ENCODE measurements at regions not wholly inside any gene's neighbourhood (a gene's known extent, or its start where the extent isn't known, plus 50 kb on each side); places are given as distances from the start of the nearest gene placed in this dataset.

GRCh38 chr13:64756621-64757020, 2473.5 kb downstream of the PCDH9 start:
- H3K27me3 Mint-ChIP-seq, result no peaks in the 10 kb centered on the region
- H3K36me3 Mint-ChIP-seq, result no peaks in the 10 kb centered on the region
- no peak overlapping the region for H3K4me3 Mint-ChIP-seq
- peaks cover 29% of the 10 kb centered on the region for H3K9me3 Mint-ChIP-seq
- no peak for DNase-seq (ENCODE audit: low spot score)
- ATAC-seq, result no peak
- no peaks in the 10 kb centered on the region for H3K4me1 Mint-ChIP-seq (ENCODE audit: low read depth in 2 of 2)
- no peak overlapping the region for H3K27ac Mint-ChIP-seq

GRCh38 chr13:64755961-64756360, 2474.2 kb downstream of the PCDH9 start:
- Mint-ChIP-seq H3K4me1 (ENCODE audit: low read depth in 2 of 2) (no peaks in the 10 kb centered on the region), H3K9me3 (peaks cover 29% of the 10 kb centered on the region), H3K27me3 (no peaks in the 10 kb centered on the region), H3K4me3 (no peak overlapping the region), H3K27ac (no peak overlapping the region), H3K36me3 (no peaks in the 10 kb centered on the region)
- DNase-seq (ENCODE audit: low spot score) (no peak), ATAC-seq (no peak)

DNA sequence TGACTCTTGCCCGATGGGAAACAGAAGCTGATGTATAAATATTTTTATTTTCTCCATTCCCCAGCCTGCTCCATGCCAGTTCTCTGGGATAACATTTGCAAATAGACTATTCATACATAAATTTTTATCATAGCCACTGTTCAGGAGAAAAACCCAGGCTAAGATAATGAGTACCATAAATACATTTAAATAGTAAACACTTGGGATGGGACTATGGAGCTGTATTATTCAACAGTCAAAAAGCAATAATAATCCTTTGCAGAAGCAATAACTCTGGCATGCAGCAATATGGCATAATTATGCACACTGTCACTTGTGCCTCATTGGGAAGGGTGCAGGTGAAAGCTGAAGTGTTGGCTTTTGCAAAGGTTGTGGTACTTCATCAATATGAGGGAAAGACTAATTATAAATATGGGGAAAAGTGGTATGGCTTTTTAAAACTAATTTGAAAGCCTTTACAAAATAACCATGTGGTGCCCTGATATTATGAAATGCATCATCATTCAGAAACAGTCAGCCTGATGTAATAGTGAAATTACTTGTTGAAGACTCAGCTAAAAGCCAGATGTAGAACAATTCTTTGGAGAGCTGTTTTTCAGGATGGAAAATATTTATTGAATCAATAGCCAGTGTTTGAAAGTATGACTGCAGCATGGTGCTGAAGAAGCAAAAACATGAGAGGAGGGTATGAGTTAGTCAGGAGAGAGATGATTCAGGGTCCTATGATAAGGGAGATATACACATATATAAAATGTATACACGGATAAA, 2476.7 kb downstream of the PCDH9 start:
- no peak for ATAC-seq

GRCh38 chr13:64749301-64749700, 2480.8 kb downstream of the PCDH9 start:
- Mint-ChIP-seq H3K4me1 (ENCODE audit: low read depth in 2 of 2) (no peaks in the 10 kb centered on the region), H3K27me3 (no peaks in the 10 kb centered on the region), H3K9me3 (peaks cover 10% of the 10 kb centered on the region), H3K36me3 (no peaks in the 10 kb centered on the region), H3K4me3 (no peak overlapping the region), H3K27ac (no peak overlapping the region)
- no peak for ATAC-seq
- DNase-seq (ENCODE audit: low spot score), result no peak

More for the DNA sequence above, 2476.7 kb downstream of the PCDH9 start:
- Mint-ChIP-seq H3K4me3 (no peak overlapping the region), H3K27ac (no peak overlapping the region), H3K4me1 (ENCODE audit: low read depth in 2 of 2) (no peaks in the 10 kb centered on the region), H3K27me3 (no peaks in the 10 kb centered on the region), H3K9me3 (peaks cover 27% of the 10 kb centered on the region), H3K36me3 (no peaks in the 10 kb centered on the region)
- no peak for DNase-seq (ENCODE audit: low spot score)

GRCh38 chr13:64746845-64747244, 2483.3 kb downstream of the PCDH9 start:
- no peak overlapping the region for H3K4me3 Mint-ChIP-seq
- peaks cover 10% of the 10 kb centered on the region for H3K9me3 Mint-ChIP-seq
- no peak for ATAC-seq
- no peaks in the 10 kb centered on the region for H3K4me1 Mint-ChIP-seq (ENCODE audit: low read depth in 2 of 2)
- no peaks in the 10 kb centered on the region for H3K27me3 Mint-ChIP-seq
- H3K36me3 Mint-ChIP-seq, result no peaks in the 10 kb centered on the region
- no peak overlapping the region for H3K27ac Mint-ChIP-seq
- no peak for DNase-seq (ENCODE audit: low spot score)

GRCh38 chr13:64740493-64740892, 2489.6 kb downstream of the PCDH9 start:
- no peak for ATAC-seq
- H3K9me3 Mint-ChIP-seq, result peaks cover 28% of the 10 kb centered on the region
- H3K27me3 Mint-ChIP-seq, result no peaks in the 10 kb centered on the region
- DNase-seq (ENCODE audit: low spot score), result no peak
- H3K4me3 Mint-ChIP-seq, result no peak overlapping the region
- H3K27ac Mint-ChIP-seq, result no peak overlapping the region
- H3K36me3 Mint-ChIP-seq, result no peaks in the 10 kb centered on the region
- no peaks in the 10 kb centered on the region for H3K4me1 Mint-ChIP-seq (ENCODE audit: low read depth in 2 of 2)

DNA sequence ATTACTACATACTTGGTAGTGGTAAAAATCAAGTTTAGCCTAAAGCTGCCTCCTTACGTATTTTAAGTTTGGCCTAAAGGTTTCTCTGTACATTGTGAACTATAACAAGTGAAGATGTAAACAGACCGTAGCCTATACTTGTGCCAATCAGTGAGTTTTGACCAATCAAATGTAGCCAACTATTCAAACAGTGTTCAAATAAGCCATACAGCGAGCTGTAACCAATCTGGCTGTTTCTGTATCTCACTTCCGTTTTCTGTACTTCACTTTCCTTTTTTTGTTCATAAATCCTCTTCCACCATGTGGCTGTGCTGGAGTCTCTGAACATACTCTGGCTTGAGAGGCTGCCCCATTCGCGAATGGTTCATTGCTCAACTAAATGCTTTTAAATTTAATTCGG, 2504.6 kb downstream of the PCDH9 start:
- ATAC-seq (no peak), DNase-seq (ENCODE audit: low spot score) (no peak)
- Mint-ChIP-seq H3K4me3 (no peak overlapping the region), H3K27ac (no peak overlapping the region), H3K27me3 (no peaks in the 10 kb centered on the region), H3K36me3 (peaks cover 5% of the 10 kb centered on the region), H3K9me3 (peaks cover 13% of the 10 kb centered on the region), H3K4me1 (ENCODE audit: low read depth in 2 of 2) (no peaks in the 10 kb centered on the region)

- DNase-seq (ENCODE audit: low spot score) (no peak), ATAC-seq (no peak)
- Mint-ChIP-seq H3K9me3 (peaks cover 12% of the 10 kb centered on the region), H3K4me1 (ENCODE audit: low read depth in 2 of 2) (no peaks in the 10 kb centered on the region), H3K27ac (no peak overlapping the region), H3K36me3 (peaks cover 8% of the 10 kb centered on the region), H3K27me3 (no peaks in the 10 kb centered on the region), H3K4me3 (no peak overlapping the region)
These were observed 2506.4 kb downstream of the PCDH9 start for GRCh38 chr13:64723724-64724123.

DNA sequence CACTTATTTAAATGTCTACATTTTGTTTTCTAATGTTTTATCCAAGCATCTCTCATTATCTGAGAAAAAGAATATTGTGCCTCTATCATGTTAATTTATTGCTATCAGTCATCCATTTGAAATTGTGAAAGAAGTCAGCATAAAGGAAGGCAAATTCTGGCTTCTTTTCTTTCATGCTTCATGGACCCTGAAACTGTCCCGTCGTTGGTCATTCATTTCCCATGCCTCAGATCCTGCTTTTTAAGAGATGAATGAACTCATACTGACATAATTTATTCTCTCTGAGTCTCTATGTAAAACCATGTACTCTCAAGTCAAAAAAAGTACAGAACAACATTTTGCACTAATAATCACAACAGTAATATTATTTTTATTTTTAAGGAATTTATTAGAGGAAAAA, 2512.0 kb downstream of the PCDH9 start:
- no peaks in the 10 kb centered on the region for H3K4me1 Mint-ChIP-seq (ENCODE audit: low read depth in 2 of 2)
- H3K27me3 Mint-ChIP-seq, result no peaks in the 10 kb centered on the region
- peaks cover 8% of the 10 kb centered on the region for H3K36me3 Mint-ChIP-seq
- DNase-seq (ENCODE audit: low spot score), result no peak
- ATAC-seq, result no peak
- no peak overlapping the region for H3K27ac Mint-ChIP-seq
- H3K9me3 Mint-ChIP-seq, result peaks cover 12% of the 10 kb centered on the region
- no peak overlapping the region for H3K4me3 Mint-ChIP-seq

DNA sequence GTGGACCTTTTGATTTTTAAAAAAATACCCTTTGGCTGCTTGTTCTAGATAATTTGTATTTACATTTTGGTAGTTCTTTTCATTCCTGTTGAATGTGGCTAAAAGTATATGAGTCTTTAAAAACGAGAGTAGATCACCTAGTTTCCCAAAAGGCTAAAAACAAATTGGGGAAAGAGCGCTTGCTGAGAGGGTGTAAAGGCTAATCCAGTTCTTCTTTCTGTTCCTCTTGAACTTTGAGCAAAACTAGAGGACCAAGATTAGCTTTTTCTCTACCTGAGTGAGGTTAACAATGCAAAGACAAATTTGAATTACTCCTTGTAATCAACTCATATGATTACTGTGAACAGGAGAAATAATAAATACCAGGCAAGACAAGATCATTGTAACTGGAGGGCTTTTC, 2513.2 kb downstream of the PCDH9 start:
- ATAC-seq (no peak), DNase-seq (ENCODE audit: low spot score) (no peak)
- Mint-ChIP-seq H3K27ac (no peak overlapping the region), H3K9me3 (peaks cover 12% of the 10 kb centered on the region), H3K36me3 (peaks cover 8% of the 10 kb centered on the region), H3K4me1 (ENCODE audit: low read depth in 2 of 2) (no peaks in the 10 kb centered on the region), H3K4me3 (no peak overlapping the region), H3K27me3 (no peaks in the 10 kb centered on the region)

DNA sequence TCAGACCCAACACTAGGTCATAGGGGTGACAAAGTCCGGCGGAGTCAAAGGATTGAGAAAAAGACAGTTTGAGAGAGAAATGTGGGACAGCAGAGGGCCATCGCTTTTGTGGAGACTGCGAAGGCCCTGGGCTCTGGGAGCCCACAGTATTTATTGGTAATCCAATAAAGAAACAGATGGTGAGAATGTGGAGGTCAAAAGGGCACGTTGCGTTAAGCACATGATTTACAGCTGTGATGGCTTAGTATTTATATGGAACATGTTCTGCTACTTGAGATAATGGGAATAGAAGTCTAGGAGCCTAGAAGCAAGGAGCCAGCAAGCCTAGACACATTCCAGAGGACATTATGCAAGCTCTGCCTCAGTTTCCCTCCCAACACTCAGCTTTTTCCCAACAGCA, 2521.1 kb downstream of the PCDH9 start:
- Mint-ChIP-seq H3K27me3 (no peaks in the 10 kb centered on the region), H3K4me3 (no peak overlapping the region), H3K4me1 (ENCODE audit: low read depth in 2 of 2) (no peaks in the 10 kb centered on the region), H3K27ac (no peak overlapping the region), H3K36me3 (peaks cover 4% of the 10 kb centered on the region), H3K9me3 (peaks cover 19% of the 10 kb centered on the region)
- DNase-seq (ENCODE audit: low spot score) (no peak), ATAC-seq (no peak)

GRCh38 chr13:64704121-64704649, 2526.0 kb downstream of the PCDH9 start:
- Mint-ChIP-seq H3K36me3 (peaks cover 4% of the 10 kb centered on the region), H3K27ac (no peak overlapping the region), H3K9me3 (peaks cover 19% of the 10 kb centered on the region), H3K27me3 (no peaks in the 10 kb centered on the region), H3K4me1 (ENCODE audit: low read depth in 2 of 2) (no peaks in the 10 kb centered on the region), H3K4me3 (no peak overlapping the region)
- ATAC-seq, result no peak
- no peak for DNase-seq (ENCODE audit: low spot score)

- H3K36me3 Mint-ChIP-seq, result no peaks in the 10 kb centered on the region
- no peak overlapping the region for H3K4me3 Mint-ChIP-seq
- no peaks in the 10 kb centered on the region for H3K27me3 Mint-ChIP-seq
- no peak for ATAC-seq
- no peaks in the 10 kb centered on the region for H3K4me1 Mint-ChIP-seq (ENCODE audit: low read depth in 2 of 2)
- DNase-seq (ENCODE audit: low spot score), result no peak
- H3K9me3 Mint-ChIP-seq, result peaks cover 2% of the 10 kb centered on the region
- no peak overlapping the region for H3K27ac Mint-ChIP-seq
These were observed 2532.9 kb downstream of the PCDH9 start for GRCh38 chr13:64697226-64697625.

GRCh38 chr13:64688893-64689677, 2541.1 kb downstream of the PCDH9 start:
- Mint-ChIP-seq H3K9me3 (peaks cover 19% of the 10 kb centered on the region), H3K36me3 (no peaks in the 10 kb centered on the region), H3K27ac (no peak overlapping the region), H3K27me3 (no peaks in the 10 kb centered on the region), H3K4me1 (ENCODE audit: low read depth in 2 of 2) (no peaks in the 10 kb centered on the region), H3K4me3 (no peak overlapping the region)
- ATAC-seq (no peak), DNase-seq (ENCODE audit: low spot score) (no peak)

Measured in natural killer cell treated with Interleukin-12 subunit alpha and Interleukin-12 subunit beta and Interleukin-15 and Interleukin-18, amount 100 ng/mL, for 72 hours (primary cell).